Natural killer cell treated with Interleukin-12 subunit alpha and Interleukin-12 subunit beta and Interleukin-15 and Interleukin-18, amount 100 ng/mL, for 72 hours (primary cell): ENCODE measurements at regions not wholly inside any gene's neighbourhood (a gene's known extent, or its start where the extent isn't known, plus 50 kb on each side); places are given as distances from the start of the nearest gene placed in this dataset.

Experiments
- ATAC-seq, 2 donors: fragments of 150-1000 bp; cut with Tn5 transposase in 1 of 2; sonication (Bioruptor Pico), chemical (Tn5 transposase) in 1 of 2; 2 replicates each; pipeline ENCODE4 v1.10.0; 2021
- DNase-seq: peaks from one replicate; pipeline ENCODE4 v3.0.0; 2022; ENCODE audit warnings: low spot score
- H3K27ac Mint-ChIP-seq, 2 donors: 1 replicate in 1 of 2; 2 replicates in 1 of 2; pipeline ENCODE4 v1.8.0; 2022; ENCODE audit warnings: mixed read lengths in 2 of 2, mild to moderate bottlenecking in 1 of 2, moderate library complexity in 1 of 2
- H3K27me3 Mint-ChIP-seq, 2 donors: 1 replicate in 1 of 2; 2 replicates in 1 of 2; pipeline ENCODE4 v1.8.0; 2022; ENCODE audit warnings: mixed read lengths in 2 of 2
- H3K36me3 Mint-ChIP-seq: one replicate; pipeline ENCODE4 v1.8.0; 2022; ENCODE audit warnings: mixed read lengths
- H3K4me1 Mint-ChIP-seq, 2 donors: 1 replicate in 1 of 2; 2 replicates in 1 of 2; pipeline ENCODE4 v1.8.0; 2022; ENCODE audit warnings: low read depth in 2 of 2, mixed read lengths in 2 of 2, mild to moderate bottlenecking in 1 of 2
- H3K4me3 Mint-ChIP-seq: one replicate; pipeline ENCODE4 v1.8.0; 2022; ENCODE audit warnings: mixed read lengths
- H3K9me3 Mint-ChIP-seq: 2 replicates; pipeline ENCODE4 v1.8.0; 2022; ENCODE audit warnings: mixed read lengths

GRCh38 chr3:144052275-144052674 lies 80.7 kb downstream of the DIPK2A start:
- DNase-seq = no peak
- no peaks in the 10 kb centered on the region for H3K4me1 Mint-ChIP-seq
- no peak for ATAC-seq
- H3K27me3 Mint-ChIP-seq = peaks cover 0 to 3% of the 10 kb centered on the region in 2 donors
- H3K27ac Mint-ChIP-seq = no peak overlapping the region
- no peak overlapping the region for H3K4me3 Mint-ChIP-seq
- no peaks in the 10 kb centered on the region for H3K9me3 Mint-ChIP-seq
- H3K36me3 Mint-ChIP-seq = no peaks in the 10 kb centered on the region

GRCh38 chr3:144053121-144053520 lies 81.5 kb downstream of the DIPK2A start:
- H3K4me1 Mint-ChIP-seq = no peaks in the 10 kb centered on the region
- no peak overlapping the region for H3K27ac Mint-ChIP-seq
- H3K27me3 Mint-ChIP-seq = peaks cover 0 to 3% of the 10 kb centered on the region in 2 donors
- no peaks in the 10 kb centered on the region for H3K36me3 Mint-ChIP-seq
- DNase-seq (no peak), ATAC-seq (no peak)
- no peak overlapping the region for H3K4me3 Mint-ChIP-seq
- no peaks in the 10 kb centered on the region for H3K9me3 Mint-ChIP-seq

GRCh38 chr3:144054766-144055165 lies 83.1 kb downstream of the DIPK2A start:
- Mint-ChIP-seq H3K4me1 (no peaks in the 10 kb centered on the region), H3K27ac (no peak overlapping the region), H3K36me3 (no peaks in the 10 kb centered on the region), H3K9me3 (no peaks in the 10 kb centered on the region), H3K27me3 (no peaks in the 10 kb centered on the region), H3K4me3 (no peak overlapping the region)
- ATAC-seq = no peak
- no peak for DNase-seq

- no peak for ATAC-seq
- Mint-ChIP-seq H3K4me1 (no peaks in the 10 kb centered on the region), H3K9me3 (no peaks in the 10 kb centered on the region), H3K36me3 (no peaks in the 10 kb centered on the region), H3K27ac (no peak overlapping the region), H3K27me3 (no peaks in the 10 kb centered on the region), H3K4me3 (no peak overlapping the region)
- no peak for DNase-seq
These were observed 84.0 kb downstream of the DIPK2A start for GRCh38 chr3:144055604-144056003.

GRCh38 chr3:144058713-144059112 lies 87.1 kb downstream of the DIPK2A start:
- no peaks in the 10 kb centered on the region for H3K9me3 Mint-ChIP-seq
- ATAC-seq (no peak), DNase-seq (no peak)
- H3K4me1 Mint-ChIP-seq = no peaks in the 10 kb centered on the region
- H3K27ac Mint-ChIP-seq = no peak overlapping the region
- H3K36me3 Mint-ChIP-seq = no peaks in the 10 kb centered on the region
- H3K27me3 Mint-ChIP-seq = no peaks in the 10 kb centered on the region
- H3K4me3 Mint-ChIP-seq = no peak overlapping the region

- no peaks in the 10 kb centered on the region for H3K9me3 Mint-ChIP-seq
- H3K27ac Mint-ChIP-seq = no peak overlapping the region
- H3K4me1 Mint-ChIP-seq = no peaks in the 10 kb centered on the region
- H3K36me3 Mint-ChIP-seq = no peaks in the 10 kb centered on the region
- H3K27me3 Mint-ChIP-seq = no peaks in the 10 kb centered on the region
- no peak for DNase-seq
- ATAC-seq = no peak
- H3K4me3 Mint-ChIP-seq = no peak overlapping the region
These were observed 87.9 kb downstream of the DIPK2A start for GRCh38 chr3:144059481-144059880.

GRCh38 chr3:144060881-144061280 lies 89.3 kb downstream of the DIPK2A start:
- Mint-ChIP-seq H3K4me3 (no peak overlapping the region), H3K27ac (no peak overlapping the region), H3K36me3 (no peaks in the 10 kb centered on the region), H3K27me3 (peaks cover 3 to 5% of the 10 kb centered on the region in 2 donors), H3K9me3 (no peaks in the 10 kb centered on the region), H3K4me1 (no peaks in the 10 kb centered on the region)
- ATAC-seq (no peak), DNase-seq (no peak)

GRCh38 chr3:144063306-144063705 lies 91.7 kb downstream of the DIPK2A start:
- Mint-ChIP-seq H3K4me3 (no peak overlapping the region), H3K36me3 (no peaks in the 10 kb centered on the region), H3K4me1 (no peaks in the 10 kb centered on the region), H3K9me3 (no peaks in the 10 kb centered on the region), H3K27ac (no peak overlapping the region), H3K27me3 (peaks cover 3 to 5% of the 10 kb centered on the region in 2 donors)
- ATAC-seq (no peak), DNase-seq (no peak)

- ATAC-seq (no peak), DNase-seq (no peak)
- Mint-ChIP-seq H3K36me3 (peaks cover 12% of the 10 kb centered on the region), H3K27ac (no peak overlapping the region), H3K9me3 (peaks cover 11% of the 10 kb centered on the region), H3K4me3 (no peak overlapping the region), H3K4me1 (no peaks in the 10 kb centered on the region), H3K27me3 (peaks cover 3 to 5% of the 10 kb centered on the region in 2 donors)
These were observed 95.4 kb downstream of the DIPK2A start for GRCh38 chr3:144067059-144067458.

- Mint-ChIP-seq H3K9me3 (peaks cover 18% of the 10 kb centered on the region), H3K4me3 (no peak overlapping the region), H3K27ac (no peak overlapping the region), H3K36me3 (peaks cover 12% of the 10 kb centered on the region), H3K4me1 (peaks cover 0 to 3% of the 10 kb centered on the region in 2 donors), H3K27me3 (peaks cover 3 to 7% of the 10 kb centered on the region in 2 donors)
- DNase-seq (no peak), ATAC-seq (no peak)
These were observed 102.1 kb downstream of the DIPK2A start for GRCh38 chr3:144073698-144074097.

- peaks cover 0 to 3% of the 10 kb centered on the region in 2 donors for H3K4me1 Mint-ChIP-seq
- H3K36me3 Mint-ChIP-seq = no peaks in the 10 kb centered on the region
- DNase-seq (no peak), ATAC-seq (no peak)
- H3K9me3 Mint-ChIP-seq = peaks cover 9% of the 10 kb centered on the region
- H3K27me3 Mint-ChIP-seq = peaks cover 16 to 25% of the 10 kb centered on the region in 2 donors
- H3K4me3 Mint-ChIP-seq = no peak overlapping the region
- no peak overlapping the region for H3K27ac Mint-ChIP-seq
These were observed 108.0 kb downstream of the DIPK2A start for GRCh38 chr3:144079634-144080033.

- H3K9me3 Mint-ChIP-seq = peaks cover 3% of the 10 kb centered on the region
- H3K4me3 Mint-ChIP-seq = no peak overlapping the region
- no peak overlapping the region for H3K27ac Mint-ChIP-seq
- no peaks in the 10 kb centered on the region for H3K4me1 Mint-ChIP-seq
- H3K27me3 Mint-ChIP-seq = peaks cover 13 to 24% of the 10 kb centered on the region in 2 donors
- no peaks in the 10 kb centered on the region for H3K36me3 Mint-ChIP-seq
- DNase-seq = no peak
- no peak for ATAC-seq
These were observed 113.3 kb downstream of the DIPK2A start for GRCh38 chr3:144084929-144085328.

- ATAC-seq = no peak
These were observed 114.3 kb downstream of the DIPK2A start for GRCh38 chr3:144085964-144086363.

GRCh38 chr3:144096016-144096415 lies 124.4 kb downstream of the DIPK2A start:
- ATAC-seq (no peak), DNase-seq (no peak)
- H3K27me3 Mint-ChIP-seq = no peaks in the 10 kb centered on the region
- H3K36me3 Mint-ChIP-seq = no peaks in the 10 kb centered on the region
- H3K9me3 Mint-ChIP-seq = no peaks in the 10 kb centered on the region
- H3K27ac Mint-ChIP-seq = no peak overlapping the region
- H3K4me3 Mint-ChIP-seq = no peak overlapping the region
- no peaks in the 10 kb centered on the region for H3K4me1 Mint-ChIP-seq

More at GRCh38 chr3:144085964-144086363, 114.3 kb downstream of the DIPK2A start:
- Mint-ChIP-seq H3K36me3 (no peaks in the 10 kb centered on the region), H3K27me3 (peaks cover 10 to 23% of the 10 kb centered on the region in 2 donors), H3K9me3 (peaks cover 3% of the 10 kb centered on the region), H3K27ac (no peak overlapping the region), H3K4me1 (no peaks in the 10 kb centered on the region), H3K4me3 (no peak overlapping the region)
- no peak for DNase-seq

GRCh38 chr3:144097163-144097562 lies 125.5 kb downstream of the DIPK2A start:
- no peak for ATAC-seq
- no peaks in the 10 kb centered on the region for H3K9me3 Mint-ChIP-seq
- no peaks in the 10 kb centered on the region for H3K4me1 Mint-ChIP-seq
- no peaks in the 10 kb centered on the region for H3K36me3 Mint-ChIP-seq
- no peak for DNase-seq
- H3K27me3 Mint-ChIP-seq = peaks cover 0 to 5% of the 10 kb centered on the region in 2 donors
- no peak overlapping the region for H3K27ac Mint-ChIP-seq
- no peak overlapping the region for H3K4me3 Mint-ChIP-seq
